ACC112 (cell line): ENCODE measurements at regions not wholly inside any gene's neighbourhood (a gene's known extent, or its start where the extent isn't known, plus 50 kb on each side); places are given as distances from the start of the nearest gene placed in this dataset.

Experiments
- H2AFZ ChIP-seq: fragments of 200-600 bp; sonication (generic); one replicate; pipeline ENCODE4 v1.6.0; 2017; ENCODE audit warnings: antibody characterized with exemption, low read length; ENCODE audit not compliant: unreplicated experiment
- H3K27ac ChIP-seq: fragments of 200-600 bp; sonication (generic); 2 replicates; pipeline ENCODE4 v1.5.1; 2014; ENCODE audit warnings: low read depth, mild to moderate bottlenecking, antibody characterized with exemption, low read length, moderate library complexity
- H3K27me3 ChIP-seq: fragments of 200-600 bp; sonication (generic); 2 replicates; pipeline ENCODE4 v1.6.1; 2014; ENCODE audit warnings: mild to moderate bottlenecking, antibody characterized with exemption, low read length, moderate library complexity, mixed read lengths; ENCODE audit not compliant: insufficient read depth
- H3K36me3 ChIP-seq: fragments of 200-600 bp; sonication (generic); 2 replicates; pipeline ENCODE4 v1.6.1; 2016; ENCODE audit warnings: mild to moderate bottlenecking, antibody characterized with exemption, low read length, moderate library complexity, mixed read lengths; ENCODE audit not compliant: insufficient read depth
- H3K4me1 ChIP-seq: fragments of 200-600 bp; sonication (generic); one replicate; pipeline ENCODE4 v1.6.1; 2016; ENCODE audit warnings: low read length, mixed read lengths; ENCODE audit not compliant: insufficient read depth, unreplicated experiment, control insufficient read depth
- H3K4me3 ChIP-seq: fragments of 200-600 bp; sonication (generic); 2 replicates; pipeline ENCODE4 v1.5.1; 2014; ENCODE audit warnings: mild to moderate bottlenecking, low read depth, low read length
- H3K79me2 ChIP-seq: fragments of 200-600 bp; sonication (generic); one replicate; pipeline ENCODE4 v1.6.0; 2016; ENCODE audit warnings: low read length; ENCODE audit not compliant: control insufficient read depth, unreplicated experiment, insufficient read depth

DNA sequence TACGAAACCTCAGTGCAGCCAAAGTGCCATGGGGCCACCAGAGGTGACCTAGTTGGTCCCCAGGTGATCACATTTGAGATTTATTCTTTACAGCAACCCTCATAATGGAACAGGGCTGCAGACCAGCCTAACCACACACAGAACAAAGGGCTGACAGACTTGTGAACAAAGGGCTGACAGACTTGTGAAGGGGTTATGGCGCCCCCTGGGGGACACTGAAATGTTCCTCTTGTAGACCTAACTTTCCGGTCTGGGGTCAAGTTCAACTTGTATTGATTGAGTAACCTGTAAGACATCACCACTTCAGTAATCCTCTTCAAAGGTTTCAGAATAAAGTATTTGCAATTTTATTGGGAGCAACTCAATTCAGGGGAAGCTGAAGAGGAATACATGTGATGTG lies 175.9 kb upstream of the RPS6KA3 start:
- H3K4me1 ChIP-seq = no peaks in the 10 kb centered on the region

DNA sequence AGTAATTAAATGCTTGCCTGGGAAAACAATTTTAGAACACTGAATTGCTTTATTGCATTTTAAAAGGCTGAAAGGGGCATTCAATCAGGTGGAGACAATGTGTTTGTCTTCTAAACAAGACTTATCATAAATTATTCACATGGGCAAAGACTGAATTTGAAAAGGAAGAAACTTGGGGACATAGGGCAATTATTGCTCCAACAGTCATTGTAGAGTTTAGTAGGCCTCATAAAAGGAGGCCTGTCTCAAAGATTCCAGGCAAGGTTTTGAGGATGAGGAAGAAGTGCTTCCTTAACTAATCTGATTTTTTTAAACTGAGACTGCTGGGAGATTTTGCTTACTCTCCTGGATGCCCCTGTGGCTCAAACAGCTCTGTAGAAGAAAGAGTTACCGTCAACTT lies 174.4 kb upstream of the RPS6KA3 start:
- Histone ChIP-seq H3K27ac (no peak overlapping the region), H3K79me2 (no peaks in the 10 kb centered on the region), H3K4me3 (no peak overlapping the region), H3K36me3 (no peaks in the 10 kb centered on the region), H3K27me3 (no peaks in the 10 kb centered on the region), H3K4me1 (no peaks in the 10 kb centered on the region), H2AFZ (no peak overlapping the region)

More for the DNA sequence above, 175.9 kb upstream of the RPS6KA3 start:
- Histone ChIP-seq H3K36me3 (no peaks in the 10 kb centered on the region), H3K4me3 (no peak overlapping the region), H2AFZ (peak overlapping the region; percentile 38), H3K27ac (no peak overlapping the region), H3K27me3 (no peaks in the 10 kb centered on the region), H3K79me2 (no peaks in the 10 kb centered on the region)

- H3K4me3 ChIP-seq = no peak overlapping the region
- no peaks in the 10 kb centered on the region for H3K27me3 ChIP-seq
- H3K4me1 ChIP-seq = no peaks in the 10 kb centered on the region
- H3K36me3 ChIP-seq = no peaks in the 10 kb centered on the region
- H3K27ac ChIP-seq = no peak overlapping the region
- H3K79me2 ChIP-seq = no peaks in the 10 kb centered on the region
- no peak overlapping the region for H2AFZ ChIP-seq
Observed at GRCh38 chrX:20438871-20439526, 172.3 kb upstream of the RPS6KA3 start.

DNA sequence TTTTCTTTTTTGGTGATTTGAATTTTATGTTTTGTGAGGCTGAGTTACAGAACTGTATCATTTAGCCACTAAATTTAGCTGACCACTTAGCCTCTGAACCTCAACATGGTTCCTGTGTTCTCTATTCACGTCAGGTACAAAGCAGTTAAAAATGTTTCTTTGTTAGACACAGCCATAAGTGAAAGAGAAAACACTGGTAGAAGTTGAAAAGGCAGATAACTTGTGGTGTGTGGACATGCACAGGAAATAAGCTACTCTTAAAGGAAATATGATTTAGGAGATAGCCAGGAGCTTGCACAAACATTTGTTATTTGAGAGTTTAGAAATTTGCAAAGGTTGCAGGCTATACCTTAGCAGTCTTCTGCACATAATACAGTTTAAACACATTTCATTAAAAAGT lies 171.0 kb upstream of the RPS6KA3 start:
- H3K79me2 ChIP-seq = no peaks in the 10 kb centered on the region
- H3K4me3 ChIP-seq = no peak overlapping the region
- no peaks in the 10 kb centered on the region for H3K27me3 ChIP-seq
- peaks cover 4% of the 10 kb centered on the region for H3K4me1 ChIP-seq
- no peak overlapping the region for H2AFZ ChIP-seq
- H3K27ac ChIP-seq = no peak overlapping the region
- no peaks in the 10 kb centered on the region for H3K36me3 ChIP-seq

GRCh38 chrX:20435913-20436312 lies 169.2 kb upstream of the RPS6KA3 start:
- Histone ChIP-seq H3K27me3 (no peaks in the 10 kb centered on the region), H3K4me3 (no peak overlapping the region), H3K4me1 (peaks cover 7% of the 10 kb centered on the region), H3K36me3 (no peaks in the 10 kb centered on the region), H2AFZ (no peak overlapping the region), H3K27ac (no peak overlapping the region), H3K79me2 (no peaks in the 10 kb centered on the region)

DNA sequence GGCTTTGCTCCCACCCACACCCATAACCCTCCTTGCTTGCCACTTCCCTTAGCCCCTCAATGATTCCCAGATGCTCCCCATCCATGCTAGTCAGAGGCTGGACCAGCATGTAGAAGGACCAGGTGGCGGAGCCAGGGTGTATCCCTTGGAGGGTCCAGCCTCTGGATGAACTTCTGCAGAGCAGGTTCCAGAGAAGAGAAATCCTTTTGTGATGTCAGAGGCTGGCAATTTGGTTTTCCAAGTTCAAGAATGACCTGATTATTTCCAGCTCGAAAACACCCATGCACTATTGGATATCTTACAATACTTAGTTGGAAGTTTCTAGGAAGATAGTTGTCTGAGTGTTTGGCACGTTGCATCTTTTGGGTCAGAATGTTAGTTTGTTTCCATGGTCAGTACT lies 168.3 kb upstream of the RPS6KA3 start:
- H3K4me1 ChIP-seq = peaks cover 7% of the 10 kb centered on the region
- H3K36me3 ChIP-seq = no peaks in the 10 kb centered on the region
- H3K79me2 ChIP-seq = no peaks in the 10 kb centered on the region
- H3K4me3 ChIP-seq = no peak overlapping the region
- no peak overlapping the region for H3K27ac ChIP-seq
- no peaks in the 10 kb centered on the region for H3K27me3 ChIP-seq
- H2AFZ ChIP-seq = no peak overlapping the region

DNA sequence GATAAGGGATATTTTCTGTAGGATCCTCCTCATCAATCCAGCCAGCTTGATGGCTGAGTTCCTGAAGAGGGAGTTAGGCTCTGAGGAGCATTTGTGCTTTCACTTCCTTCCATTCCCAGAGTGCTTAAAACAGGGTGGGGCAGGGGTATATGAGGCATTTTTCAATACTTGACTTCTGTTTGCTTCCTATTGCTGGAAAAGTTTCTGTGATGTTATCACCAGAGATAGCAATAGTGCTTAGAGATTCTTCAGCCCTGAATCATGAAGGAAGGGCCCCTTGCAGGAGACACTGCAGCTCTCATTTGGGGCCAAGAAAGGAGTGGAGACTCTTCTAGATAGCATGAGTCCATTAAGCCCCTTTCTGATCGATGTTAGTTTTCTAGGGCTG lies 166.7 kb upstream of the RPS6KA3 start:
- Histone ChIP-seq H3K79me2 (no peaks in the 10 kb centered on the region), H2AFZ (no peak overlapping the region), H3K4me1 (peaks cover 7% of the 10 kb centered on the region), H3K4me3 (no peak overlapping the region), H3K36me3 (no peaks in the 10 kb centered on the region), H3K27ac (no peak overlapping the region), H3K27me3 (no peaks in the 10 kb centered on the region)

DNA sequence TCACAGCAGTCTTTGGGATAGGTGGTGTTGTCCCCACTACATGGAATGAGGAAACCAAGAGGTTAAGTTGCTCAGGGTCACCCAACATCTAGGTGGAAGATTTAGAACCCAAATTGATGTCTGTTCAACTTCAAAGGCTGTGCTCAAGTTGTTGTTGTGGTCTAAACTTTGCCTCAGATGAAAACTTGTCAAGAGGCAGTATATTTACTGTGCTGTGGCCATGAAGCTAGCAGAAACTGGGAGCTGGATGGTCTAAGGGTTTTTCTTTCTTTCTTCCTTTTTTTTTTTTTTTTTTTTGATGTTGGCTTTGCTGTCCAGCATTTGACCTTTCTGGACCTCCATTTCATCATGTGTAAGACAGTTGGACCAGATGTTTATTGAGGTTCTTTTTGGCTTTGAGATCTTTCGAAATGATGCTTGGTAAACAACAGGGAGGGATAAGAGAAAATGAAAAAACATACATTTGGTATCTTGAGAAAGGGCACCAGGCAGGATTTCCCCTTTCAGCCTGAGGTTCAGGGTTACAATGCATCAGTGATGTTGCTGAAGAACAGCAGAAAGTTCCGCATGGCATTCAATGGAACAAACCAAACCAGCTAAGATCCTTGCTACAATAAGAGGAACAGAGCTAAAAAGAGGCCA lies 166.2 kb upstream of the RPS6KA3 start:
- Histone ChIP-seq H3K27me3 (no peaks in the 10 kb centered on the region), H3K4me3 (no peak overlapping the region), H3K36me3 (no peaks in the 10 kb centered on the region), H2AFZ (no peak overlapping the region), H3K79me2 (no peaks in the 10 kb centered on the region), H3K4me1 (peaks cover 7% of the 10 kb centered on the region), H3K27ac (no peak overlapping the region)

GRCh38 chrX:20432048-20432447 lies 165.3 kb upstream of the RPS6KA3 start:
- no peak overlapping the region for H3K4me3 ChIP-seq
- no peak overlapping the region for H2AFZ ChIP-seq
- H3K27ac ChIP-seq = no peak overlapping the region
- no peaks in the 10 kb centered on the region for H3K27me3 ChIP-seq
- no peaks in the 10 kb centered on the region for H3K79me2 ChIP-seq
- H3K36me3 ChIP-seq = no peaks in the 10 kb centered on the region
- peaks cover 7% of the 10 kb centered on the region for H3K4me1 ChIP-seq

DNA sequence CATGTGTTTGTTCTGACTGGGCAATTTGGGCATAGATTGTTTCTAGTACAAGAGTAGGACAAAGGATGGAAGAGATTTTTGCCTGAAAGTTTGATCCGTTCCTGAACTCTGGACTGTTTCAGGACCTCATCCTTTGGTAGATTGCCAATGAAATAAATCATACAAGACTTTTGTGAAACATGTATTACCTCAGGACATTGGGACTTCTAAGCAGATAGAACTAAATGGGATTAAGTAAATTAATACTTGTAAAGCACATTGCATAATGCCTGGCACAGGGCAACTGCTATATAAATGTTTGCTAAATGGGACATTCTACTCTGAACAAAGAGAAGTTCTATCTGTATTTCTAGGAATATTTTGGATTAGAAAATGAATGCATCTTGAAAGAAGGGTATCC lies 164.8 kb upstream of the RPS6KA3 start:
- no peaks in the 10 kb centered on the region for H3K36me3 ChIP-seq
- H3K27ac ChIP-seq = no peak overlapping the region
- H3K4me3 ChIP-seq = no peak overlapping the region
- H3K27me3 ChIP-seq = no peaks in the 10 kb centered on the region
- H3K79me2 ChIP-seq = no peaks in the 10 kb centered on the region
- H3K4me1 ChIP-seq = peaks cover 7% of the 10 kb centered on the region
- no peak overlapping the region for H2AFZ ChIP-seq

DNA sequence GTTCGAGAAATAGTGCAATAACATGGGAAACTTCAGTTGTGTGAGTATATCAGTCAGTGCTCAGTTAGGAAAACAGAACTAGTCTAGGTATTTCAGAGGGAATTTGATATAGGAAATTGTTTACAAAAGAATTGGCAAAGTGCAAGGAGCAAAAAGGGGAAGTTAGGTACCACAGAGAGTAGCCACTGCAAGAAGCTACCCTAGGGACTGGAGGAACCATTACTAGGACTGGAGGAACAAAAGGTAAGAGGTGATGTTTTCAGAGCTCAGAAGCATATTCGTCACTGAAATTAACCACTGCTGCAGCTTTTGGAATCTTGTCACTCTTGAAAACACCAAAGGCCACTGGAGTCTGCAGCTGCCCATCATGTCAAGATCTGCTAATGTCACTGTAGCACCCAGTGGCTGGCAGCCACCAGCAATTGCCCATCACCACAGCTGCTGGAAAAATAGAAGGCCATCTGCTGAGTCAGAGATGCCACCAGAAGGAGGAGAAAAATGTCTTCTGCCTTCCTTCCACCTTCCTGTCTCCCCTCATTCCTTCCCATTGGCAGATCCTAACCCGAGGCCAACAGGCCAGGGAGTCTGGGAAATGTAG lies 160.6 kb upstream of the RPS6KA3 start:
- no peak overlapping the region for H3K4me3 ChIP-seq

More for the DNA sequence above, 160.6 kb upstream of the RPS6KA3 start:
- H2AFZ ChIP-seq = no peak overlapping the region
- H3K27ac ChIP-seq = no peak overlapping the region
- no peaks in the 10 kb centered on the region for H3K36me3 ChIP-seq
- peaks cover 3% of the 10 kb centered on the region for H3K4me1 ChIP-seq
- H3K79me2 ChIP-seq = no peaks in the 10 kb centered on the region
- no peaks in the 10 kb centered on the region for H3K27me3 ChIP-seq
